GM06990 (cell line): ENCODE measurements at regions not wholly inside any gene's neighbourhood (a gene's known extent, or its start where the extent isn't known, plus 50 kb on each side); places are given as distances from the start of the nearest gene placed in this dataset.
"Not testable (repeated sequence)": the region's sequence is repeated elsewhere in the genome, so short reads cannot be mapped to it uniquely, and the experiment has no call there.

ENCODE experiments used
- DNase-seq: peaks from one replicate; pipeline ENCODE4 v3.0.0-alpha.2; 2011; ENCODE audit not compliant: insufficient read length; ENCODE audit errors: extremely low read depth
- H3K27me3 ChIP-seq: replicated peaks from 2 replicates; pipeline ENCODE4 v1.6.0; 2011; ENCODE audit warnings: low read length; ENCODE audit not compliant: control insufficient read depth, insufficient read depth
- H3K36me3 ChIP-seq: 2 replicates; pipeline ENCODE4 v1.5.1; 2011; ENCODE audit warnings: low read length; ENCODE audit not compliant: control insufficient read depth, insufficient read depth
- H3K4me3 ChIP-seq: replicated peaks from 2 replicates; pipeline ENCODE4 v1.5.1; 2011; ENCODE audit warnings: low read depth, mild to moderate bottlenecking, control low read depth, low read length
- CTCF ChIP-seq: IDR thresholded peaks from 2 replicates; pipeline ENCODE4 v1.5.1; 2011; ENCODE audit warnings: low read length, control low read depth, mild to moderate bottlenecking, inconsistent platforms; ENCODE audit not compliant: insufficient read depth, poor library complexity, severe bottlenecking

DNA sequence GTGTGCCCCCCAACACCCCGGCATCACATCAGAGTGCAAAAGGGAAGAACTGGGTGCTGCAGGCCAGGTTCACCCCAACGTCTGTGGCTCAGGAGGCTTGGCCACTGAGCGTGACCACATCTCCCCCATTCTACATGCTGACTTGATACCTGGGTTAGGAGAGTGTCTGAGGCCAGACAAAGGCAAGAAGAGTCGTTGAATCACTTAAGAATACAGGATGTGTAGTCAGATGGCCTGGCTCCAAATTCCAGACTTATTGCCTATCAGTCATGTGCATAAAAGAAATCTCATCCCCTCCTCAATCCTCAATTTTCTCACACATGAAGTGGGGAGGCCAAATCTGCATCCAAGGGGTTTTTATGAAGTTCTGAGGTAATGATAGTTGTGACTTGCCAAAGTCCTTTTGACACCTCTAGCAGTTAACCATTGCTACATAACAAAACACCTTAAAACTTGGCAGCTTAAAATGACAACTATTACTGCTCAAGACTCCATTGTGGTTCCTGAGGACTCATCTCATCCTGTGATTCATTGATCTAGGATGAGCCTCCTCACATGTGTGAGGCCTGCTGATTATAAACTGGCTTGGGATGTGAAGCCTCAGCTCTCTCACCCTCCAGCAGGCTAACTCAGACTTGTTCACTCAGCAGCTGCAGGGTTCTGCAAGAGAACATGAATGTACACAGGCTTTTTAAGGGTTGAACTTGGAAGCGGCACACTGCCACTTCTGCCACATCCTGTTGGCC is 138.8 kb upstream of the TLE3 start:
- no peak for TF ChIP-seq CTCF
- H3K4me3 ChIP-seq: no peak overlapping the region
- no peaks in the 10 kb centered on the region for H3K36me3 ChIP-seq
- no peaks in the 10 kb centered on the region for H3K27me3 ChIP-seq
- no peak for DNase-seq

GRCh38 chr15:70235347-70235746 is 137.6 kb upstream of the TLE3 start:
- Histone ChIP-seq H3K27me3 (no peaks in the 10 kb centered on the region), H3K4me3 (no peak overlapping the region), H3K36me3 (no peaks in the 10 kb centered on the region)
- TF ChIP-seq CTCF: no peak
- no peak for DNase-seq

DNA sequence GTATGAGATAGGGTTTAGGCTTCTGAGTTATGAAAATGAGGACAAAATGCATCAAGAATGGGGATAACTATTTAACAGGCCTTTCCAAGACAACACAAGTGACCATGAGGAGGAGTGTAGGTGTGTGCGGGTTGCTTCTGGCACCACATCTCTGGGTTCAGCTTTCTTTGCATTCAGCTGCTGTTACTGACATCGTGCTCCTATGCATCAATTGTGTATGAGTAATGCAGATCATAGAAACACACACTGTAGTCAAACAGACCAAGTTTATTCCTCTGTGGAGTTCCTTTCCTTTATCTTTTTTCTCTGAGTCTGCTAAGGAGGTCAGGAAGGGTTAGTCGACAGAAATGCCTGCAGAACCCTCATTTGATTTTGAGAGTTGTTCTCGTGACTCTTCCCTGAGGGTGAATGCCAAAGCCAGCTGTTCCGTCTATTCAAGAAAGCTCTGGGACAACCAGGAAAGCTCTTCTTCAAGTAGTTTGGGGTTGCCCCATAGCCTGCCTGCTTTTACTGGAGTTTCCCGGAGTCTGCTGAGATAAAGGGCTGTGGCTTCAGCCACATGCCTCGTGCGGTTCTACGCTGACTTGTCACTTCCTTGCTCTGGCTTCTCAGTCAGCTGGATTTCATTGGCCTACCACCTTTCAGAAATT is 136.7 kb upstream of the TLE3 start:
- Histone ChIP-seq H3K36me3 (no peaks in the 10 kb centered on the region), H3K27me3 (no peaks in the 10 kb centered on the region), H3K4me3 (no peak overlapping the region)
- no peak for TF ChIP-seq CTCF
- no peak for DNase-seq

DNA sequence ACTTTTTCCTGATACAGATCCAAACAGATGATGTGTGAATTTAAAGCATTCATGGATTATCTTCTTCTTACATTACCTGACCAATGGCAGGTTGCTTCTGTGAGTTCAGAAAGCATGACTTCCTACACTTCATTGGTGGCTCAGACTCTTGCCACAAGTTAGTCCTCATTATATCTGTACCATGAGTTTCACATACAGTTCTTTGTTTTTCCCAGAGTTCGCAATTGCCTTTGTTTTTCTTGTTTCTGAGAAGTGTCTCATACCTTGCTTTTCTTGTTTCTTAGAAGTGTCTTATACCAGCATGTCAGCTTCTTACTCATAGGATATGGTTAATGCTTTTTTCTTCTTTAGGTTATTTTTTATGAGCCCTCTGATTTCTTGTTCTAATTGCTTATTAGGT is 133.8 kb upstream of the TLE3 start:
- no peak for TF ChIP-seq CTCF
- no peaks in the 10 kb centered on the region for H3K27me3 ChIP-seq
- no peaks in the 10 kb centered on the region for H3K36me3 ChIP-seq
- no peak overlapping the region for H3K4me3 ChIP-seq
- no peak for DNase-seq

DNA sequence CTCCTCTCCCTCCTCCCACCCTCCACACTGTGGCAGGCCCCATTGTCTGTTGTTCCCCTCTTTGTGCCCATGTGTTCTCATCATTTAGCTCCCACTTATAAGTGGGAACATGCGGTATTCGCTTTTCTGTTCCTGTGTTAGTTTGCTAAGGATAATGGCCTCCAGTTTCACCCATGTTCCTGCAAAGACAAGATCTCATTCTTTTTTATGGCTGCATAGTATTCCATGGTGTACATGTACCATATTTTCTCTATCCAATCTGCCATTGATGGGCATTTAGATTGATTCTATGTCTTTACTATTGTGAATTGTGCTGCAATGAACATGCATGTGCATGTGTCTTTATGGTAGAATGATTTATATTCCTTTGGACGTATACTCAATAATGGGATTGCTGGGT is 130.2 kb upstream of the TLE3 start:
- DNase-seq, H3K4me3 ChIP-seq, H3K36me3 ChIP-seq, H3K27me3 ChIP-seq: not testable (repeated sequence)

GRCh38 chr15:70227147-70227546 is 129.4 kb upstream of the TLE3 start:
- no peaks in the 10 kb centered on the region for H3K27me3 ChIP-seq
- TF ChIP-seq CTCF: no peak
- DNase-seq: no peak
- no peak overlapping the region for H3K4me3 ChIP-seq
- H3K36me3 ChIP-seq: no peaks in the 10 kb centered on the region
